ENCODE measurements at regions not wholly inside any gene's neighbourhood (a gene's known extent, or its start where the extent isn't known, plus 50 kb on each side); places are given as distances from the start of the nearest gene placed in this dataset.

DNA sequence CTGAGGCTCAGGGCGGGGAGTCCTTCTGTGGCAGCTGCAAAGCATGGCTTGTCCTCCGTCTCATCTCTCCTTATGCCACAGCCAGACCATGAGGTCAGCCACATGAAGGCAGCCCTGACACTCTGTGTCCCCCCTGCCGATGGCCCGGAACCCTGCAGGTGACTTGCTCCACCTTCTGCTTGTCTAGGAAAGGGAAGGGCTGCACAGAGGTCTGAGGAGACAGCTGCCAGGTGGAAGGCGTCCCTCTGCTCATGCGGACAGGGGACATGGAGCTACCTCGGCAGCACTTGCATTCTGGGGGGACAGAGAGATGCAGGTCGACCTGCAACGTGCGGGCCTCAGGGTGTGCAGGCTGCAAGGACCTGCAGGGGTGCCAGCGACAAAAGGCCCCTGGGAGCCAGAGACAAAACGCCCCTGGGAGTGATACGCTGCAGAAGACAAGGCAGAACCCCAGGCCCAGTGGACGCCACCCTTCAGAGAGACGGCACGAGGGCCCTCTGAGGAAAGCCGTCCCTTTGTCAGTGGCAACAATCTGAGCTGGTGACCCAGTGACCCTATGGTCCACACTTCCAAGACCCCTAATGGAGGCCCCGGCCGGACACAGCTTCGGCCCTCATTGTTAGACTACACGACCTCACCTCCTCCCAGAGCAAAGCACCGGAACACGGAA lies 205.2 kb upstream of the PPP2R2D start:
- Histone ChIP-seq H3K36me3 (no peaks in the 10 kb centered on the region), H3K4me1 (ENCODE audit: control insufficient read depth in 1 of 2, low read depth in 2 of 2) (no peaks in the 10 kb centered on the region), H3K27ac (no peak overlapping the region), H3K9me3 (no peaks in the 10 kb centered on the region), H3K4me3 (no peak overlapping the region), H3K27me3 (replicated peaks; ENCODE audit: insufficient read depth) (no peaks in the 10 kb centered on the region)
- TF ChIP-seq CTCF (IDR thresholded peaks at IDR 0.05), result no peak
- ATAC-seq (ENCODE audit: insufficient number of reproducible peaks, low FRiP score, low read depth), result no peak
- no peak for DNase-seq (ENCODE audit: low spot score)

DNA sequence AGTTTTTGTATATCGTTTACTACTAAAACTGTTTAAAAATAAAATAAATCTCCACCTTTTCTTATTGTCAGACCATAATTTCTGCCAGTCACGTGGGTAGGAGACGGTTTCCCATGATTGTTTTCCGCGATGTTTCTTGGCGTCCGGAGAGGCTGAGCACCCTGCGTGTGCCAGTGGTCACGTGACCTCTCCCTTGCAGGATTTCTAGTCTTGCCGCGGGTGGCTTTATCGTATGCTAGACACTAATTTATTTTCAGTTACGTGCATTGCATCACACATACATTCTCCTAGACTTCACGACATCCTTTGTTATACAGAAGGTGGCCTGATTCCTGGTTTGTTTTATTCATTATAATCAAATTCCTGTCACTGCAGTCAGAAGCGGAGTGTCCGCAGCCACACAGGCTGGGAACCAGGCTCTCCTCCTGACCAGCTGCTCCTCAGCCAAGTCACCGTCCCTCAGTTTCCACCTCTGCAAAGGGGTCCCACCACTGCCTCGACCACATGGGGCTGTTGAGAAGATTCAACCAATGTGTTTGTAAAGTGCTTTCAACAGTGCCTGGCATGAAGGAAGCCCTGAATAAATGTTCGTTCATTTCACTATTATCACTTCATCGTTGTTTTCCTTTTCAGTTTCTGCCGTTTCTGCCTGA lies 203.2 kb upstream of the PPP2R2D start:
- ATAC-seq (ENCODE audit: insufficient number of reproducible peaks, low FRiP score, low read depth) (no peak), DNase-seq (ENCODE audit: low spot score) (no peak)
- H3K27me3 ChIP-seq (replicated peaks; ENCODE audit: insufficient read depth), result no peaks in the 10 kb centered on the region

GRCh38 chr10:131698232-131698631 lies 202.6 kb upstream of the PPP2R2D start:
- Histone ChIP-seq H3K9me3 (no peaks in the 10 kb centered on the region), H3K4me3 (no peak overlapping the region), H3K27me3 (replicated peaks; ENCODE audit: insufficient read depth) (no peaks in the 10 kb centered on the region), H3K27ac (no peak overlapping the region), H3K36me3 (no peaks in the 10 kb centered on the region), H3K4me1 (ENCODE audit: control insufficient read depth in 1 of 2, low read depth in 2 of 2) (no peaks in the 10 kb centered on the region)
- TF ChIP-seq CTCF (IDR thresholded peaks at IDR 0.05), result no peak
- ATAC-seq (ENCODE audit: insufficient number of reproducible peaks, low FRiP score, low read depth) (no peak), DNase-seq (ENCODE audit: low spot score) (no peak)

More for the DNA sequence above, 203.2 kb upstream of the PPP2R2D start:
- no peak overlapping the region for H3K27ac ChIP-seq
- no peak overlapping the region for H3K4me3 ChIP-seq
- no peaks in the 10 kb centered on the region for H3K9me3 ChIP-seq
- no peaks in the 10 kb centered on the region for H3K36me3 ChIP-seq
- no peaks in the 10 kb centered on the region for H3K4me1 ChIP-seq (ENCODE audit: control insufficient read depth in 1 of 2, low read depth in 2 of 2)
- TF ChIP-seq CTCF (IDR thresholded peaks at IDR 0.05), result no peak

- H3K9me3 ChIP-seq, result no peaks in the 10 kb centered on the region
- DNase-seq (ENCODE audit: low spot score) (no peak), ATAC-seq (ENCODE audit: insufficient number of reproducible peaks, low FRiP score, low read depth) (no peak)
- TF ChIP-seq CTCF (IDR thresholded peaks at IDR 0.05), result no peak
- H3K27ac ChIP-seq, result no peak overlapping the region
- H3K27me3 ChIP-seq (replicated peaks; ENCODE audit: insufficient read depth), result no peaks in the 10 kb centered on the region
- H3K36me3 ChIP-seq, result no peaks in the 10 kb centered on the region
- no peak overlapping the region for H3K4me3 ChIP-seq
- no peaks in the 10 kb centered on the region for H3K4me1 ChIP-seq (ENCODE audit: control insufficient read depth in 1 of 2, low read depth in 2 of 2)
Measured at GRCh38 chr10:131698986-131699385, 201.8 kb upstream of the PPP2R2D start.

- H3K27me3 ChIP-seq (replicated peaks; ENCODE audit: insufficient read depth), result no peaks in the 10 kb centered on the region
- no peaks in the 10 kb centered on the region for H3K36me3 ChIP-seq
- H3K9me3 ChIP-seq, result no peaks in the 10 kb centered on the region
- no peak overlapping the region for H3K4me3 ChIP-seq
- no peak overlapping the region for H3K27ac ChIP-seq
- TF ChIP-seq CTCF (IDR thresholded peaks at IDR 0.05), result no peak
- H3K4me1 ChIP-seq (ENCODE audit: control insufficient read depth in 1 of 2, low read depth in 2 of 2), result no peaks in the 10 kb centered on the region
- DNase-seq (ENCODE audit: low spot score) (no peak), ATAC-seq (ENCODE audit: insufficient number of reproducible peaks, low FRiP score, low read depth) (no peak)
Measured at GRCh38 chr10:131700032-131700431, 200.8 kb upstream of the PPP2R2D start.

Measured in thoracic aorta (tissue), 2 donors.